Activated naive CD8-positive, alpha-beta T cell treated with anti-CD3 and anti-CD28 coated beads, Interleukin-2, amount 50 U/mL, for 16 hours (primary cell): ENCODE measurements at regions not wholly inside any gene's neighbourhood (a gene's known extent, or its start where the extent isn't known, plus 50 kb on each side); places are given as distances from the start of the nearest gene placed in this dataset.

Source experiments
- DNase-seq: peaks from one replicate; pipeline ENCODE4 v3.0.0-alpha.2; 2020; ENCODE audit warnings: low read depth, low spot score

- DNase-seq: no peak
These were observed 83.1 kb upstream of the S1PR1 start for GRCh38 chr1:101153692-101154091.

- DNase-seq: no peak
These were observed 84.2 kb upstream of the S1PR1 start for GRCh38 chr1:101152633-101153032.

GRCh38 chr1:101151286-101151685 lies 85.5 kb upstream of the S1PR1 start:
- DNase-seq: no peak

- DNase-seq: no peak
These were observed 86.1 kb upstream of the S1PR1 start for GRCh38 chr1:101150670-101151069.

- DNase-seq: no peak
These were observed 86.6 kb upstream of the S1PR1 start for GRCh38 chr1:101150266-101150665.

- no peak for DNase-seq
These were observed 87.8 kb upstream of the S1PR1 start for GRCh38 chr1:101148980-101149379.

GRCh38 chr1:101147381-101147780 lies 89.4 kb upstream of the S1PR1 start:
- DNase-seq: no peak

GRCh38 chr1:101145449-101145820 lies 91.4 kb upstream of the S1PR1 start:
- no peak for DNase-seq

GRCh38 chr1:101144671-101145448 lies 92.0 kb upstream of the S1PR1 start:
- no peak for DNase-seq

GRCh38 chr1:101142244-101142643 lies 94.6 kb upstream of the S1PR1 start:
- DNase-seq: no peak

- DNase-seq: no peak
These were observed 95.4 kb upstream of the S1PR1 start for GRCh38 chr1:101141376-101141775.

GRCh38 chr1:101139821-101140718 lies 96.7 kb upstream of the S1PR1 start:
- DNase-seq: no peak

- no peak for DNase-seq
These were observed 97.7 kb upstream of the S1PR1 start for GRCh38 chr1:101139130-101139529.

- DNase-seq: no peak
These were observed 99.4 kb upstream of the S1PR1 start for GRCh38 chr1:101137144-101138126.

GRCh38 chr1:101136739-101137138 lies 100.1 kb upstream of the S1PR1 start:
- no peak for DNase-seq

- no peak for DNase-seq
These were observed 100.5 kb upstream of the S1PR1 start for GRCh38 chr1:101136271-101136670.

GRCh38 chr1:101135526-101135925 lies 101.3 kb upstream of the S1PR1 start:
- no peak for DNase-seq

GRCh38 chr1:101131239-101131843 lies 105.5 kb upstream of the S1PR1 start:
- DNase-seq: no peak

GRCh38 chr1:101130673-101131072 lies 105.1 kb upstream of the DPH5 start:
- no peak for DNase-seq

GRCh38 chr1:101128846-101129245 lies 103.3 kb upstream of the DPH5 start:
- DNase-seq: no peak

GRCh38 chr1:101128211-101128727 lies 102.7 kb upstream of the DPH5 start:
- DNase-seq: no peak
